ENCODE measurements at regions not wholly inside any gene's neighbourhood (a gene's known extent, or its start where the extent isn't known, plus 50 kb on each side); places are given as distances from the start of the nearest gene placed in this dataset.

DNA sequence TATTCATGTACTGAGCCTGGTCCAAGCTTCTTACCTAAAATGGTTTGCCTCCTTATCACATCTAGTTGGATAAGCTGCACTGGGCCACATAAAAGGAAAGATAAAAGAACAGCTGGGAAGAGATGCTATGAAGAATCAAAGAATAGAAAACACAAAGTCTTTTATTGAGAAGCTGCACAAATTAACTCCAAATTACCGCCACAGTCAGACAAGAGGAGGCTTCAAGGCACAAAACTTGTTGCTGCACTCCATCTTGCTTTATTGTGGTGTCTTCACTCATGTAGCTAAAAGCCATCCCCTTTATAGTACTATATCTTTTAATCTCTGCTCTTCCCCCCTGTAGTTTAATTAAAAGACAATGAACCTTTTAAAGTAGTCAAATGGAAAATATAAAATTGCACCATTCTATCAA, 330.6 kb upstream of the PMFBP1 start:
- DNase-seq (no peak), ATAC-seq (no peak)
- no peaks in the 10 kb centered on the region for H3K9me3 ChIP-seq
- no peaks in the 10 kb centered on the region for H3K27me3 ChIP-seq
- H3K27ac ChIP-seq: no peak overlapping the region
- TF ChIP-seq, protein P1, sequence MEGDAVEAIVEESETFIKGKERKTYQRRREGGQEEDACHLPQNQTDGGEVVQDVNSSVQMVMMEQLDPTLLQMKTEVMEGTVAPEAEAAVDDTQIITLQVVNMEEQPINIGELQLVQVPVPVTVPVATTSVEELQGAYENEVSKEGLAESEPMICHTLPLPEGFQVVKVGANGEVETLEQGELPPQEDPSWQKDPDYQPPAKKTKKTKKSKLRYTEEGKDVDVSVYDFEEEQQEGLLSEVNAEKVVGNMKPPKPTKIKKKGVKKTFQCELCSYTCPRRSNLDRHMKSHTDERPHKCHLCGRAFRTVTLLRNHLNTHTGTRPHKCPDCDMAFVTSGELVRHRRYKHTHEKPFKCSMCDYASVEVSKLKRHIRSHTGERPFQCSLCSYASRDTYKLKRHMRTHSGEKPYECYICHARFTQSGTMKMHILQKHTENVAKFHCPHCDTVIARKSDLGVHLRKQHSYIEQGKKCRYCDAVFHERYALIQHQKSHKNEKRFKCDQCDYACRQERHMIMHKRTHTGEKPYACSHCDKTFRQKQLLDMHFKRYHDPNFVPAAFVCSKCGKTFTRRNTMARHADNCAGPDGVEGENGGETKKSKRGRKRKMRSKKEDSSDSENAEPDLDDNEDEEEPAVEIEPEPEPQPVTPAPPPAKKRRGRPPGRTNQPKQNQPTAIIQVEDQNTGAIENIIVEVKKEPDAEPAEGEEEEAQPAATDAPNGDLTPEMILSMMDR (IDR thresholded peaks at IDR 0.05): no peak
- H3K36me3 ChIP-seq: no peaks in the 10 kb centered on the region
- intact Hi-C loops (cut with DNase I): no loop called here
- H3K4me3 ChIP-seq: no peak overlapping the region
- no peaks in the 10 kb centered on the region for H3K4me1 ChIP-seq

DNA sequence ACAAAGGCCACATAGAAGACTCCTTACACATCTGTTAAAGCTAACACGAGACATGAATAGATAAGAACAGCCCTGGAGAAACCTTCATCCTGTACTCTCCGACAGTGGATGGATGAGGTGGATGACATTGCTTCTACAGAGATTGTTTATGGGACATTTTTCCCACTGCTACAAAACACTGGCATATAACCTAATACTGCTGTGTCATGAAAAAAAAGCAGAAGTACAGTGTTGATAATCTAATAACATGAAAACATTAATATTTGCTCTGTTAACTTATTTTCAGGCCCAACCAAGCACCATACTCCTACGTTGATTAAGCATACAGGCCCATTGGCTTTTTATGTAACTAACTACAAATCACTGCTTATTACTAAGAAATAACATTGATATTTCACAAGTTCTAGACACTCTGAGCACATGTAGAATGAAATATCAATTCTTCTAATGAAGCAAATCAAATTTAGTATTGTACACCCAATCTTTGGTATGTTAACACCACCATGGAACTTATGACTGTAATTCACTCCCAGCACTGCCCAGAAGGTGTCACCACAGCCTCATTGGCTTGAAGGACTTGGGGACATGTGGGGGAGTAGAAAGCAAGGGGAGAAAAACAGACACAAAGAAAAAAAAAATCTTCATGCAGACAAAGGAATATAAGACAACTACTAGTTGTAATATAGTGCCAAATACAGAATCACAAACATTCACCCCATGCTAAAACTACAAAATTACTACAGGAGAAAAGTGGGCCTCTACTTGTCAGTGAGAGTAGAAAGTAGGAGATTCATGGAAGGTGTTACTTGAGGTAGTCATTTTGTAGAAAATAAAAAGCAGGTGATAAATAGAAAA, 330.0 kb upstream of the PMFBP1 start:
- Histone ChIP-seq H3K27ac (no peak overlapping the region), H3K4me1 (no peaks in the 10 kb centered on the region), H3K36me3 (no peaks in the 10 kb centered on the region), H3K27me3 (no peaks in the 10 kb centered on the region), H3K4me3 (no peak overlapping the region), H3K9me3 (no peaks in the 10 kb centered on the region)
- DNase-seq: no peak
- intact Hi-C loops (cut with DNase I): no loop called here
- TF ChIP-seq, protein P1 (IDR thresholded peaks at IDR 0.05): peak; percentile 64
- peak; percentile 78 for ATAC-seq

DNA sequence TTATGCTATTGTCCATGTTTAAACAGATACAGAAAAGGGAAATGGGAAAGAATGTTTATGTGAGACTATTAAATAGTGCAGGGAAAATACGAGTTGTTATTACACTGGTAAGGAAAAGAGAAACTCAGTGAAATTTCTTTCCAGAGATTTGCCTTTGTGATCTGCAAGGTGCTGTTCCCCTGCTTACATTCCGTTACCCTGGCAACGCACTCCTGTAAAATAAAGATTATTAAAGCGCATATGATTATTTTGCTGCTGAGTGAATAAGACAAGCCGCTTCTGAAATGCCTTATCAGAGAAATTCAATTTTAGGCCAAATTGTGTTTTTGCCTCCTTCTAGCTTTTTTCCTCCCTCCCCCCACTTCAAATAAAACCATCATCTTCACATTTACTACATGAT, 328.6 kb upstream of the PMFBP1 start:
- H3K4me1 ChIP-seq: no peaks in the 10 kb centered on the region
- ATAC-seq (no peak), DNase-seq (no peak)
- H3K36me3 ChIP-seq: no peaks in the 10 kb centered on the region
- no peak overlapping the region for H3K4me3 ChIP-seq
- H3K27ac ChIP-seq: no peak overlapping the region
- intact Hi-C loops (cut with DNase I): no loop called here
- H3K27me3 ChIP-seq: no peaks in the 10 kb centered on the region
- H3K9me3 ChIP-seq: no peaks in the 10 kb centered on the region
- TF ChIP-seq, protein P1 (IDR thresholded peaks at IDR 0.05): no peak

DNA sequence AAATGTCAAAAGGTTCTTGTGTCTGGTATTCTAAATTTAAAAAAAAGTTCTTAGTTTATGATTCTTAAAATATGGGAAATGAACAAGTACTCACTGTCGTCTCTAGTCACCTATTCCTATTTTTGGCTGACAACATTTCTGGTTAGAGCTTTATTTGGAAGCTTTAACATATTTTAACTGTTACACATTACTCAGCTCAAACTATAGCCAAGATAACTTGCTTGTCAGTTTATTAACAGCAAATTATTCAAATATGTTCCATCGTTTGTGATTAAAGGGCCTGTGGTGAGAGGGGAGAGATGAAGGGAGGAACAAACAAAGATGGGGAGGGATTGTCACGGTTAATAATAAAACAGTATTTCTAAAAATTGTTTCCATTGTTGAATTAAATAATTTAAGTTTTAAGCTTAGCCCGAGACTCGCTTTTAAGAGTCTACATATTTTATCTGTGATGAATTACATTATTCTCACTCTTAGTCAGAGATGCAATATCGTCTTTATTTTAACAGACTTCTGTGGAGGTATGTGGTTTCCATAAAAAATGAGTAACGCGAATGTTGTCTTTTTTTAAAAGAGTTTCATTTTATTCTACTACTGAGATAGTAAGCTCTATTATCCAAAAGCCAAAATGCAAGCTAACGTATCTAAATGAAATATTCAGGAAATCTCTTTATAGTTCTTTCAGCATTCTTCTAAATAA, 321.9 kb upstream of the PMFBP1 start:
- TF ChIP-seq, protein P1 (IDR thresholded peaks at IDR 0.05): no peak
- no peaks in the 10 kb centered on the region for H3K36me3 ChIP-seq
- no peaks in the 10 kb centered on the region for H3K27me3 ChIP-seq
- no peaks in the 10 kb centered on the region for H3K9me3 ChIP-seq
- DNase-seq: no peak
- intact Hi-C loops (cut with DNase I): no loop called here
- no peak overlapping the region for H3K4me3 ChIP-seq
- no peak for ATAC-seq
- no peak overlapping the region for H3K27ac ChIP-seq
- no peaks in the 10 kb centered on the region for H3K4me1 ChIP-seq

DNA sequence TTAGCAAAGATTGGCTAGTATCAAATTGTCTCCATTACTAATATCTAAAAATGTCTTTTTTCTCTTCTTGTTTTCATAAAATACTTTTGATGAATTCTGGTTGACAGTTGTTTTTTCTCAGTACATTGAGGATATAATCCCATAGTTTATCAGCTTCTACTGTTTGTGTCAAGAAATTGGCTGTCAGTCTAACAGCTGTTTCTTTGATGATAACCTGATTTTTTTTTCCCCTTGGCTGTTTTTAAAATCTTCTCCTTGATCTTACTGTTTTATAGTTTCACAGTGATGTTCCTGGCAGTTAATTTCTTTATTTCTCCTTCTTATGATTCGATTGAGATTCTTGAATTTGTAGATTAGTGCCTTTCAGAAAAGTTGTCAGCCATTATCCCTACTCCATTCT, 315.3 kb upstream of the PMFBP1 start:
- TF ChIP-seq, protein P1 (IDR thresholded peaks at IDR 0.05): no peak
- H3K27me3 ChIP-seq: no peaks in the 10 kb centered on the region
- DNase-seq (no peak), ATAC-seq (no peak)
- H3K9me3 ChIP-seq: no peaks in the 10 kb centered on the region
- H3K4me3 ChIP-seq: no peak overlapping the region
- no peaks in the 10 kb centered on the region for H3K4me1 ChIP-seq
- no peak overlapping the region for H3K27ac ChIP-seq
- intact Hi-C loops (cut with DNase I): no loop called here
- H3K36me3 ChIP-seq: no peaks in the 10 kb centered on the region
